ENCODE measurements at regions not wholly inside any gene's neighbourhood (a gene's known extent, or its start where the extent isn't known, plus 50 kb on each side); places are given as distances from the start of the nearest gene placed in this dataset.

DNA sequence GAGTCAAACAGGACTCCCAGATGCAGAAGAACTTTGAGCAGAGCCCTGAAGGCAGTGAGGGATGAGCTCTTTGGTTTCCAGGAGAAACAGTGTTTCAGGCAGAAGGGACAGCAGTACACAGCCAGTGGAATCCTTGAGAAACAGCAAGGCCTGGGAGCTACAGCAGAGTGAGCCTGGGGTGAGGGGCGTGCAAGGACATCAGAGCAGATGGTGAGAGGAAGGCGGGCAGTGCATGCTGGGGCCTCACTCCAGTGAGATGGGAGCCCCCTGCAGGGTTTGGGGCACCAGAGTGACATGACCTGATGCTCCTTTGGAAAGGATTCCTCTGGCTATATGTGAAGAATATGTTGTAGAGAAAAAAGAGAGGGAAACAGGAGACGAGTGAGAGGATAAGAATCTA is 98.1 kb upstream of the EGFL6 start:
- Histone ChIP-seq H3K36me3 (ENCODE audit: control insufficient read depth in 1 of 2, insufficient read depth in 2 of 2, low read length in 2 of 2) (no peaks in the 10 kb centered on the region), H3K79me2 (ENCODE audit: insufficient read depth, low read length) (no peaks in the 10 kb centered on the region), H2AFZ (ENCODE audit: low read depth, low read length, poor library complexity, severe bottlenecking) (no peak overlapping the region), H3K9me2 (ENCODE audit: insufficient read depth) (no peaks in the 10 kb centered on the region), H3K9me3 (ENCODE audit: control insufficient read depth in 1 of 2, insufficient read depth in 1 of 2, low read depth in 1 of 2, low read length in 2 of 2) (no peaks in the 10 kb centered on the region), H3K4me2 (ENCODE audit: low read length) (no peak overlapping the region), H3K4me1 (ENCODE audit: control insufficient read depth in 1 of 2, insufficient read depth in 2 of 2, low read length in 2 of 2) (no peaks in the 10 kb centered on the region; a peak in 1 of 4 replicates), H3K27me3 (ENCODE audit: insufficient read depth, low read length) (no peaks in the 10 kb centered on the region), H3K9ac (ENCODE audit: low read length) (no peak overlapping the region), H4K20me1 (ENCODE audit: insufficient read depth) (no peaks in the 10 kb centered on the region), H3K27ac (ENCODE audit: low read depth, low read length) (no peak overlapping the region), H3K4me3 (replicated peaks in 1 of 2; ENCODE audit: low read depth in 1 of 2, low read length in 2 of 2) (no peak overlapping the region)
- no peak for DNase-seq (ENCODE audit: low read depth, low spot score)
- intact Hi-C loops (cut with micrococcal nuclease): no loop called here
- no TSS peak for BruUV-seq (replicated peaks)
- no peak for TF ChIP-seq YY1 (IDR thresholded peaks at IDR 0.05; ENCODE audit: extremely low read depth, insufficient replicate concordance, low read depth, low read length)
- TF ChIP-seq RAD21 (IDR thresholded peaks at IDR 0.05; ENCODE audit: low read depth): no peak
- TF ChIP-seq CEBPB (IDR thresholded peaks at IDR 0.05; ENCODE audit: low read depth): no peak
- TF ChIP-seq ZFX (IDR thresholded peaks at IDR 0.05): no peak
- TF ChIP-seq ZBTB33 (IDR thresholded peaks at IDR 0.05; ENCODE audit: extremely low read depth, insufficient replicate concordance, low read length): no peak
- no peak for TF ChIP-seq CTCF (IDR thresholded peaks at IDR 0.05 in 2 of 3, conservative IDR thresholded peaks at IDR 0.05 in 1 of 3; ENCODE audit: borderline replicate concordance in 1 of 3, insufficient read depth in 1 of 3, low read depth in 2 of 3, low read length in 2 of 3)
- no peak for TF ChIP-seq MAX (IDR thresholded peaks at IDR 0.05)
- no peak for TF ChIP-seq EGR1 (IDR thresholded peaks at IDR 0.05; ENCODE audit: low read depth)
- TF ChIP-seq EZH2phosphoT487 (IDR thresholded peaks at IDR 0.05; ENCODE audit: borderline replicate concordance): no peak
- no peak for TF ChIP-seq ELF1 (IDR thresholded peaks at IDR 0.05; ENCODE audit: borderline replicate concordance, low read depth)
- TF ChIP-seq EZH2 (IDR thresholded peaks at IDR 0.05): no peak
- no peak for TF ChIP-seq POLR2A (IDR thresholded peaks at IDR 0.05; ENCODE audit: borderline replicate concordance, extremely low read depth, insufficient read depth, insufficient read length)
- TF ChIP-seq ATF3 (IDR thresholded peaks at IDR 0.05): no peak
- ATAC-seq: no peak
- ChIA-PET CTCF (no interaction called here), POLR2A (no interaction called here), RAD21 (ENCODE audit: low non-redundant PET in 1 of 2, low total read pairs in 2 of 2, uncharacterized antibody in 2 of 2, unreplicated experiment in 2 of 2) (no interaction called here)
